ENCODE measurements at regions not wholly inside any gene's neighbourhood (a gene's known extent, or its start where the extent isn't known, plus 50 kb on each side); places are given as distances from the start of the nearest gene placed in this dataset.
"Not testable (repeated sequence)": the region's sequence is repeated elsewhere in the genome, so short reads cannot be mapped to it uniquely, and the experiment has no call there.

DNA sequence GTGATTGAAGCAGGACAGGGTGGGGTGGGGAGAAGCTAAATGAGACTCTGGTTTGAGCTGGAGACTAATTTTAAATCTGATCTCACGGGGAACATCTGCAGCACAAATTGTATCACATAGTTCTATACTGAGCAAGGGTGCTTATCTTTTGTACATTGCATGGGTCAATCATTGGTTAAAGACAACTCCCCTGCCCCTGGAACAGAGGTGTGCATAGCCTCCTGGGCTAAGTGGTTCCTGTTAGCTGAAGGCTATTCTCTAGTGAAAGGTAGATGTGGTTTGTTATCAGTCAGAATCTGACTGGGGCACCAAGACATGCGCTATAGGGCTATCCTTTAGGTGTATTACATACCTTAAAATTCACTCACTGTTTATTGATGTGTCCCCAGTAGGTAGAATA, 103.9 kb upstream of the KITLG start:
- TF ChIP-seq CBX2 (IDR thresholded peaks at IDR 0.05; ENCODE audit: borderline replicate concordance, low read depth) (no peak), ZSCAN20 (CRISPR knock-in tag; IDR thresholded peaks at IDR 0.05) (no peak), NPAS2 (CRISPR knock-in tag; IDR thresholded peaks at IDR 0.05; ENCODE audit: borderline replicate concordance) (no peak), KDM1A (IDR thresholded peaks at IDR 0.05; ENCODE audit: low read depth) (no peak)
- TF ChIP-seq, protein P1, sequence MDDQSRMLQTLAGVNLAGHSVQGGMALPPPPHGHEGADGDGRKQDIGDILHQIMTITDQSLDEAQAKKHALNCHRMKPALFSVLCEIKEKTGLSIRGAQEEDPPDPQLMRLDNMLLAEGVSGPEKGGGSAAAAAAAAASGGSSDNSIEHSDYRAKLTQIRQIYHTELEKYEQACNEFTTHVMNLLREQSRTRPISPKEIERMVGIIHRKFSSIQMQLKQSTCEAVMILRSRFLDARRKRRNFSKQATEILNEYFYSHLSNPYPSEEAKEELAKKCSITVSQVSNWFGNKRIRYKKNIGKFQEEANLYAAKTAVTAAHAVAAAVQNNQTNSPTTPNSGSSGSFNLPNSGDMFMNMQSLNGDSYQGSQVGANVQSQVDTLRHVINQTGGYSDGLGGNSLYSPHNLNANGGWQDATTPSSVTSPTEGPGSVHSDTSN (IDR thresholded peaks at IDR 0.05) = no peak
- no peak for ATAC-seq
- Histone ChIP-seq H3K4me3 (no peak overlapping the region), H3K4me2 (no peak overlapping the region), H3K4me1 (no peaks in the 10 kb centered on the region), H3K9me3 (peaks cover 5% of the 10 kb centered on the region; the same call in 1 of the 3 replicates), H3K27ac (no peak overlapping the region)
- DNase-seq (ENCODE audit: low read depth in 1 of 2, low spot score in 1 of 2) = no peak
- FAIRE-seq = no peak
- POLR2A ChIA-PET = no interaction called here
- 52% methylated on average over 2 of the region's 2 CpGs for WGBS (ENCODE audit: missing lambda C conversion rate)
- CTCF ChIA-PET = no interaction called here

DNA sequence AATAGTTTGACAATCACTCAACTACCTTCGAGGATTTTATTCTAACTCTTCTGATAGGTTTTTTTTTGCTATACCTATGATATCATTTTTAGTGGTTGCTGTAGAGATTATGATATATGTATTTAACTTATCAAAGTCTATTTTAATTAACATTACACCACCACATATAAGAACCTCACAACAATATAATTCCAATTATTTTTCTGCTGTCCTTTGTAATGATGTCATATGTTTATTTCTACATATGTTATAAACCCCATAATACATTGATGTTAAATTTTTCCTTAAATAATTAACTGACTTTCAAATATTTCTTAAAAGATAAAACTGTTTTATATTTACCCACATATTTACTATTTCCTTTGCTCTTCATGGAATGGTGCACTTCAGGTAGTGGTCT, 103.4 kb upstream of the KITLG start:
- ChIA-PET POLR2A (no interaction called here), CTCF (interaction anchor here (0.7 kb wide), 1 partner anchor 14 kb away, joined by 3 read pairs; no protein-coding TSS in a partner anchor)
- peaks cover 5% of the 10 kb centered on the region; the same call in 1 of the 3 replicates for H3K9me3 ChIP-seq
- no peaks in the 10 kb centered on the region for H3K4me1 ChIP-seq
- no peak overlapping the region for H3K27ac ChIP-seq
- FAIRE-seq = no peak
- no peak for DNase-seq (ENCODE audit: low read depth in 1 of 2, low spot score in 1 of 2)
- 2% methylated on average over 1 of the region's 1 CpG for WGBS (ENCODE audit: missing lambda C conversion rate)
- H3K4me3 ChIP-seq = no peak overlapping the region
- no peak for ATAC-seq
- no peak overlapping the region for H3K4me2 ChIP-seq
- no peak for TF ChIP-seq CHD4 (IDR thresholded peaks at IDR 0.05; ENCODE audit: borderline replicate concordance)
- no peak for TF ChIP-seq ZC3H11A (IDR thresholded peaks at IDR 0.05)
- TF ChIP-seq NR3C1 (IDR thresholded peaks at IDR 0.05) = no peak

DNA sequence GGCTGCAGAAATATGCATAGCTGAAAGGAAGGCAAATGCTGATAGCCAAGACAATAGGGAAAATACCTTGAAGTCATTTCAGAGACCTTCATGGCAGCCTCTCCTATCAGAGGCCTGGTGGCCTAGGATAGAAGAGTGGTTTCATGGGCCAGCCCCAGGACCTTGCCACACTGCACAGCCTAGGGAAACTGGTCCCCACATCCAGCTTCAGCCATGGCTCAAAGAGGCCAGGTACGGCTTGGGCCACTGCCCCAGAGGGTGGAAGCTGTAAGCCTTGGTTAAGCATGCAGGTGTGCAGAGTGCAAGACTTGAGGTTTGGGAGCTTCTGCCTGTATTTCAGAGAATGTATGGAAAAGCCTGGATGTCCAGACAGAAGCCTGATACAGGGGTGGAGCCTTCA, 101.0 kb upstream of the KITLG start:
- POLR2A ChIA-PET = no interaction called here
- Histone ChIP-seq H3K4me3 (no peak overlapping the region), H3K9me3 (no peaks in the 10 kb centered on the region), H3K4me1 (no peaks in the 10 kb centered on the region), H3K4me2 (no peak overlapping the region), H3K27ac (no peak overlapping the region)
- ATAC-seq (no peak), FAIRE-seq (no peak), DNase-seq (ENCODE audit: low read depth in 1 of 2, low spot score in 1 of 2) (no peak)
- CTCF ChIA-PET = no interaction called here
- WGBS (ENCODE audit: missing lambda C conversion rate) = 100% methylated on average over 1 of the region's 1 CpG
- no peak for TF ChIP-seq NFE2L2 (conservative IDR thresholded peaks at IDR 0.05; ENCODE audit: low read length)
- TF ChIP-seq, protein P1 (IDR thresholded peaks at IDR 0.05) = no peak
- TF ChIP-seq MAZ (IDR thresholded peaks at IDR 0.05; ENCODE audit: borderline replicate concordance, low read depth, low read length) = no peak
- TF ChIP-seq HEYL (CRISPR knock-in tag; IDR thresholded peaks at IDR 0.05) = no peak
- no peak for TF ChIP-seq MAFK (IDR thresholded peaks at IDR 0.05; ENCODE audit: partially characterized antibody)
- no peak for TF ChIP-seq RCOR1 (IDR thresholded peaks at IDR 0.05; ENCODE audit: low read depth, low read length)
- TF ChIP-seq CHD2 (IDR thresholded peaks at IDR 0.05; ENCODE audit: low read length, partially characterized antibody) = no peak

DNA sequence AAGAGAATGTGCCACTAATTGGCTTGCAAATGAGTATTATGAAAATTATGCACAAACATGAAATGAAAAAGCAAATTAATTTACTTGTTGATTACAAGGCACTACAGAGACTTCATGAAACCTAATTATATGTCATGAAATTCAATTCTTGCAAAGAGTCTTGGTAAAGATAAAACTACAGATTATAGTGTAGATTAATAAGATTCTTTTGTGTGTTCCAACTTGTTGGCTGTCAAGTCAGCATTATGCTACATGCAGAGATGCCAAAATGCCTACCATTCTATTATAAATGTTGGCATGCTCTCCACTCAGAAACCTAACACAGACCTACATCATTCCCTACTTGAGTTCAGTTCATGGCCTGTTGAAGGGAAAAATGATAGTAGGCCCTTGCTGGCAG, 97.2 kb upstream of the KITLG start:
- FAIRE-seq = peak; percentile 18
- ATAC-seq = no peak

DNA sequence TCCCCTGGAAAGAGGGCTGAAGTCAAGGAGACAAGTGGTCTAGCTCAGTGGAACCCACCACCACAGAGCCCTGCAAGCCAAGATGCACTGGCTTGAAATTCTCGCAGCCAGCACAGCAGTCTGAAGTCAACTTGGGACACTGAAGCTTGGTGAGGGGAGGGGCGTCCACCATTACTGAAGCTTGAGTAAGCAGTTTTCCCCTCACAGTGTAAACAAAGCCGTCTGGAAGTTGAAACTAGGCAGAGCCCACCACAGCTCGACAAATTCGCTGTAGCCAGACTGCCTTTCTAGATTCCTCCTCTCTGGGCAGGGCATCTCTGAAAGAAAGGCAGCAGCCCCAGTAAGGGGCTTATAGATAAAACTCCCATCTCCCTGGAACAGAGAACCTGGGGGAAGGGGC, 87.3 kb upstream of the KITLG start:
- FAIRE-seq; ATAC-seq; DNase-seq (ENCODE audit: low read depth in 1 of 2, low spot score in 1 of 2); POLR2A ChIA-PET; H3K4me3 ChIP-seq; H3K4me1 ChIP-seq; H3K4me2 ChIP-seq; H3K27ac ChIP-seq; CTCF ChIA-PET; H3K9me3 ChIP-seq: not testable (repeated sequence)
- 57% methylated on average over 5 of the region's 5 CpGs for WGBS (ENCODE audit: missing lambda C conversion rate)

More for the DNA sequence above, 97.2 kb upstream of the KITLG start:
- H3K9me3 ChIP-seq = no peaks in the 10 kb centered on the region
- H3K4me3 ChIP-seq = no peak overlapping the region
- no peak overlapping the region for H3K27ac ChIP-seq
- TF ChIP-seq, protein P2, sequence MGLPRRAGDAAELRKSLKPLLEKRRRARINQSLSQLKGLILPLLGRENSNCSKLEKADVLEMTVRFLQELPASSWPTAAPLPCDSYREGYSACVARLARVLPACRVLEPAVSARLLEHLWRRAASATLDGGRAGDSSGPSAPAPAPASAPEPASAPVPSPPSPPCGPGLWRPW (IDR thresholded peaks at IDR 0.05) = no peak
- TF ChIP-seq CHD4 (IDR thresholded peaks at IDR 0.05; ENCODE audit: borderline replicate concordance) = no peak
- TF ChIP-seq, protein P3, sequence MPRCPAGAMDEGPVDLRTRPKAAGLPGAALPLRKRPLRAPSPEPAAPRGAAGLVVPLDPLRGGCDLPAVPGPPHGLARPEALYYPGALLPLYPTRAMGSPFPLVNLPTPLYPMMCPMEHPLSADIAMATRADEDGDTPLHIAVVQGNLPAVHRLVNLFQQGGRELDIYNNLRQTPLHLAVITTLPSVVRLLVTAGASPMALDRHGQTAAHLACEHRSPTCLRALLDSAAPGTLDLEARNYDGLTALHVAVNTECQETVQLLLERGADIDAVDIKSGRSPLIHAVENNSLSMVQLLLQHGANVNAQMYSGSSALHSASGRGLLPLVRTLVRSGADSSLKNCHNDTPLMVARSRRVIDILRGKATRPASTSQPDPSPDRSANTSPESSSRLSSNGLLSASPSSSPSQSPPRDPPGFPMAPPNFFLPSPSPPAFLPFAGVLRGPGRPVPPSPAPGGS (IDR thresholded peaks at IDR 0.05) = no peak
- TF ChIP-seq, protein P1 (IDR thresholded peaks at IDR 0.05) = no peak
- no peak for TF ChIP-seq GATA3 (IDR thresholded peaks at IDR 0.05; ENCODE audit: borderline replicate concordance)
- TF ChIP-seq EHF (CRISPR knock-in tag; IDR thresholded peaks at IDR 0.05) = no peak
- no peak for TF ChIP-seq CBX2 (IDR thresholded peaks at IDR 0.05; ENCODE audit: borderline replicate concordance, low read depth)
- no peak for TF ChIP-seq HOXB5 (CRISPR knock-in tag; IDR thresholded peaks at IDR 0.05)
- TF ChIP-seq RNF2 (IDR thresholded peaks at IDR 0.05; ENCODE audit: borderline replicate concordance, low read depth) = no peak
- no peak overlapping the region for H3K4me2 ChIP-seq
- CTCF ChIA-PET = no interaction called here
- POLR2A ChIA-PET = no interaction called here
- DNase-seq (ENCODE audit: low read depth in 1 of 2, low spot score in 1 of 2) = no peak
- no peaks in the 10 kb centered on the region for H3K4me1 ChIP-seq
